Central memory CD8-positive, alpha-beta T cell (primary cell): ENCODE measurements at regions not wholly inside any gene's neighbourhood (a gene's known extent, or its start where the extent isn't known, plus 50 kb on each side); places are given as distances from the start of the nearest gene placed in this dataset.

Source experiments
- ATAC-seq: fragments of 150-1000 bp; cut with Tn5 transposase; replicated peaks from 2 replicates; pipeline ENCODE4 v1.10.0; 2022; ENCODE audit warnings: mild to moderate bottlenecking, moderate FRiP score, moderate number of reproducible peaks; ENCODE audit not compliant: poor library complexity, severe bottlenecking; ENCODE audit errors: extremely low read depth
- DNase-seq, 2 donors: peaks; one replicate each; pipeline ENCODE4 v3.0.0; 2021; ENCODE audit warnings: low spot score in 2 of 2
- H3K27ac Mint-ChIP-seq: one replicate; pipeline ENCODE4 v1.8.0; 2022; ENCODE audit warnings: low read depth, mild to moderate bottlenecking, moderate library complexity, mixed read lengths
- H3K27me3 Mint-ChIP-seq: one replicate; pipeline ENCODE4 v1.8.0; 2022; ENCODE audit warnings: mixed read lengths
- H3K36me3 Mint-ChIP-seq: one replicate; pipeline ENCODE4 v1.8.0; 2022; ENCODE audit warnings: mild to moderate bottlenecking, moderate library complexity, mixed read lengths; ENCODE audit not compliant: insufficient read depth
- H3K4me1 Mint-ChIP-seq: one replicate; pipeline ENCODE4 v1.8.0; 2022; ENCODE audit warnings: mixed read lengths
- H3K4me3 Mint-ChIP-seq: one replicate; pipeline ENCODE4 v1.8.0; 2022; ENCODE audit warnings: mild to moderate bottlenecking, moderate library complexity, mixed read lengths
- H3K9me3 Mint-ChIP-seq: one replicate; pipeline ENCODE4 v1.8.0; 2022; ENCODE audit warnings: mixed read lengths

- H3K4me3 Mint-ChIP-seq: no peak overlapping the region
- no peaks in the 10 kb centered on the region for H3K36me3 Mint-ChIP-seq
- peaks cover 38% of the 10 kb centered on the region for H3K27me3 Mint-ChIP-seq
- no peak for DNase-seq
- ATAC-seq: no peak
- no peaks in the 10 kb centered on the region for H3K9me3 Mint-ChIP-seq
- H3K4me1 Mint-ChIP-seq: no peaks in the 10 kb centered on the region
- H3K27ac Mint-ChIP-seq: no peak overlapping the region
Observed at GRCh38 chr16:77610496-77610895, 111.8 kb upstream of the NUDT7 start.

- Mint-ChIP-seq H3K27ac (no peak overlapping the region), H3K9me3 (no peaks in the 10 kb centered on the region), H3K27me3 (peaks cover 44% of the 10 kb centered on the region), H3K4me1 (no peaks in the 10 kb centered on the region), H3K4me3 (no peak overlapping the region), H3K36me3 (peaks cover 2% of the 10 kb centered on the region)
- DNase-seq: no peak
- no peak for ATAC-seq
Observed at GRCh38 chr16:77611386-77611785, 110.9 kb upstream of the NUDT7 start.

- Mint-ChIP-seq H3K4me3 (no peak overlapping the region), H3K9me3 (no peaks in the 10 kb centered on the region), H3K27ac (no peak overlapping the region), H3K4me1 (no peaks in the 10 kb centered on the region), H3K36me3 (peaks cover 2% of the 10 kb centered on the region), H3K27me3 (peaks cover 57% of the 10 kb centered on the region)
- DNase-seq: no peak
- ATAC-seq: no peak
Observed at GRCh38 chr16:77612596-77612995, 109.7 kb upstream of the NUDT7 start.

GRCh38 chr16:77613095-77613494, 109.2 kb upstream of the NUDT7 start:
- no peaks in the 10 kb centered on the region for H3K4me1 Mint-ChIP-seq
- H3K4me3 Mint-ChIP-seq: no peak overlapping the region
- no peak overlapping the region for H3K27ac Mint-ChIP-seq
- H3K36me3 Mint-ChIP-seq: peaks cover 2% of the 10 kb centered on the region
- ATAC-seq: no peak
- peaks cover 62% of the 10 kb centered on the region for H3K27me3 Mint-ChIP-seq
- no peaks in the 10 kb centered on the region for H3K9me3 Mint-ChIP-seq
- no peak for DNase-seq

- H3K36me3 Mint-ChIP-seq: peaks cover 2% of the 10 kb centered on the region
- no peaks in the 10 kb centered on the region for H3K4me1 Mint-ChIP-seq
- no peak for ATAC-seq
- peaks cover 53% of the 10 kb centered on the region for H3K27me3 Mint-ChIP-seq
- no peak overlapping the region for H3K4me3 Mint-ChIP-seq
- DNase-seq: no peak
- no peak overlapping the region for H3K27ac Mint-ChIP-seq
- H3K9me3 Mint-ChIP-seq: no peaks in the 10 kb centered on the region
Observed at GRCh38 chr16:77617553-77617952, 104.8 kb upstream of the NUDT7 start.

GRCh38 chr16:77617996-77618395, 104.3 kb upstream of the NUDT7 start:
- no peak for DNase-seq
- peaks cover 2% of the 10 kb centered on the region for H3K36me3 Mint-ChIP-seq
- peaks cover 55% of the 10 kb centered on the region for H3K27me3 Mint-ChIP-seq

GRCh38 chr16:77618951-77619350, 103.4 kb upstream of the NUDT7 start:
- Mint-ChIP-seq H3K36me3 (peaks cover 2% of the 10 kb centered on the region), H3K4me1 (no peaks in the 10 kb centered on the region), H3K4me3 (no peak overlapping the region), H3K27me3 (peaks cover 55% of the 10 kb centered on the region), H3K9me3 (no peaks in the 10 kb centered on the region), H3K27ac (no peak overlapping the region)
- ATAC-seq: no peak
- no peak for DNase-seq

More at GRCh38 chr16:77617996-77618395, 104.3 kb upstream of the NUDT7 start:
- Mint-ChIP-seq H3K4me3 (no peak overlapping the region), H3K27ac (no peak overlapping the region), H3K4me1 (no peaks in the 10 kb centered on the region), H3K9me3 (no peaks in the 10 kb centered on the region)
- ATAC-seq: no peak

- no peak overlapping the region for H3K4me3 Mint-ChIP-seq
- no peak overlapping the region for H3K27ac Mint-ChIP-seq
- H3K27me3 Mint-ChIP-seq: peaks cover 51% of the 10 kb centered on the region
- ATAC-seq (no peak), DNase-seq (no peak)
- no peaks in the 10 kb centered on the region for H3K4me1 Mint-ChIP-seq
- no peaks in the 10 kb centered on the region for H3K36me3 Mint-ChIP-seq
- H3K9me3 Mint-ChIP-seq: no peaks in the 10 kb centered on the region
Observed at GRCh38 chr16:77624085-77624484, 98.2 kb upstream of the NUDT7 start.

GRCh38 chr16:77636615-77637014, 85.7 kb upstream of the NUDT7 start:
- DNase-seq (no peak), ATAC-seq (no peak)
- Mint-ChIP-seq H3K4me1 (no peaks in the 10 kb centered on the region), H3K27ac (no peak overlapping the region), H3K36me3 (no peaks in the 10 kb centered on the region), H3K27me3 (peaks cover 40% of the 10 kb centered on the region), H3K4me3 (no peak overlapping the region), H3K9me3 (no peaks in the 10 kb centered on the region)

GRCh38 chr16:77637940-77638339, 84.4 kb upstream of the NUDT7 start:
- Mint-ChIP-seq H3K36me3 (no peaks in the 10 kb centered on the region), H3K27me3 (peaks cover 32% of the 10 kb centered on the region), H3K9me3 (no peaks in the 10 kb centered on the region), H3K27ac (no peak overlapping the region), H3K4me1 (no peaks in the 10 kb centered on the region), H3K4me3 (no peak overlapping the region)
- DNase-seq: no peak
- ATAC-seq: no peak

GRCh38 chr16:77643176-77643575, 79.1 kb upstream of the NUDT7 start:
- Mint-ChIP-seq H3K27me3 (peaks cover 24% of the 10 kb centered on the region), H3K9me3 (no peaks in the 10 kb centered on the region), H3K4me1 (no peaks in the 10 kb centered on the region), H3K4me3 (no peak overlapping the region), H3K36me3 (no peaks in the 10 kb centered on the region), H3K27ac (no peak overlapping the region)
- ATAC-seq (no peak), DNase-seq (no peak)

GRCh38 chr16:77645764-77646163, 76.5 kb upstream of the NUDT7 start:
- peaks cover 35% of the 10 kb centered on the region for H3K27me3 Mint-ChIP-seq
- H3K9me3 Mint-ChIP-seq: no peaks in the 10 kb centered on the region
- H3K4me3 Mint-ChIP-seq: no peak overlapping the region
- DNase-seq (no peak), ATAC-seq (no peak)
- no peak overlapping the region for H3K27ac Mint-ChIP-seq
- H3K4me1 Mint-ChIP-seq: no peaks in the 10 kb centered on the region
- H3K36me3 Mint-ChIP-seq: no peaks in the 10 kb centered on the region

GRCh38 chr16:77647726-77648125, 74.6 kb upstream of the NUDT7 start:
- H3K27ac Mint-ChIP-seq: no peak overlapping the region
- ATAC-seq: no peak
- H3K36me3 Mint-ChIP-seq: no peaks in the 10 kb centered on the region
- H3K27me3 Mint-ChIP-seq: peaks cover 42% of the 10 kb centered on the region
- no peak overlapping the region for H3K4me3 Mint-ChIP-seq
- no peaks in the 10 kb centered on the region for H3K4me1 Mint-ChIP-seq
- no peak for DNase-seq
- H3K9me3 Mint-ChIP-seq: no peaks in the 10 kb centered on the region

- no peak overlapping the region for H3K4me3 Mint-ChIP-seq
- H3K36me3 Mint-ChIP-seq: no peaks in the 10 kb centered on the region
- H3K27ac Mint-ChIP-seq: no peak overlapping the region
- DNase-seq: no peak
- no peaks in the 10 kb centered on the region for H3K9me3 Mint-ChIP-seq
- H3K27me3 Mint-ChIP-seq: peaks cover 51% of the 10 kb centered on the region
- peaks cover 4% of the 10 kb centered on the region for H3K4me1 Mint-ChIP-seq
- ATAC-seq: no peak
Observed at GRCh38 chr16:77650761-77651160, 71.6 kb upstream of the NUDT7 start.
